Body of pancreas (tissue), 4 donors: ENCODE measurements at regions not wholly inside any gene's neighbourhood (a gene's known extent, or its start where the extent isn't known, plus 50 kb on each side); places are given as distances from the start of the nearest gene placed in this dataset.

Experiments
- ATAC-seq: fragments of 150-250 bp; one replicate; pipeline ENCODE4 v1.9.1; 2016
- DNase-seq, 4 donors: peaks; one replicate each; pipeline ENCODE4 v3.0.0-alpha.2; 2019
- H3K27ac ChIP-seq, 4 donors: fragments of 200-600 bp; sonication (generic); 1 replicate in 3 of 4; 2 replicates in 1 of 4; pipeline versions ENCODE4 v1.5.1 to v1.6.1; 2016 to 2019; ENCODE audit warnings: mild to moderate bottlenecking in 1 of 4, mixed read lengths in 1 of 4, moderate library complexity in 1 of 4
- H3K27me3 ChIP-seq, 2 donors: fragments of 200-600 bp; sonication (generic); one replicate each; pipeline ENCODE4 v1.6.0; 2016; ENCODE audit warnings: mild to moderate bottlenecking in 1 of 2
- H3K36me3 ChIP-seq, 2 donors: fragments of 200-600 bp; sonication (generic); replicated peaks in 1 of 2; 2 replicates each; pipeline ENCODE4 v1.5.1; 2016; ENCODE audit warnings: low read depth in 2 of 2; ENCODE audit not compliant: insufficient read depth in 1 of 2
- H3K4me1 ChIP-seq: fragments of 200-600 bp; sonication (generic); one replicate; pipeline ENCODE4 v1.6.0; 2016
- H3K4me3 ChIP-seq, 2 donors: fragments of 200-600 bp; sonication (generic); 1 replicate in 1 of 2; 2 replicates in 1 of 2; pipeline ENCODE4 v1.5.1; 2016 to 2019
- H3K9me3 ChIP-seq, 3 donors: fragments of 200-600 bp; sonication (generic); 1 replicate in 2 of 3; 2 replicates in 1 of 3; pipeline ENCODE4 v1.5.1; 2016
- CTCF ChIP-seq, 7 experiments: fragments of 450-650 bp in 4 of 7; fragments of 200-600 bp in 3 of 7; sonication (generic) in 3 of 7; IDR thresholded peaks; one replicate each; pipeline ENCODE4 v1.5.1; 2016 to 2019; ENCODE audit warnings: antibody characterized with exemption in 7 of 7
- POLR2A ChIP-seq, 3 donors: fragments of 450-650 bp; IDR thresholded peaks; one replicate each; pipeline ENCODE4 v1.6.1; 2016; ENCODE audit warnings: antibody characterized with exemption in 3 of 3, mild to moderate bottlenecking in 2 of 3
- WGBS, 2 donors: methylation state at CpG; one replicate each; pipeline ENCODE4 v1.1.5; 2017; 5-methylcytosine and 5-hydroxymethylcytosine counted together
- intact Hi-C: fragments of 100-400 bp; cut with DNase I; formaldehyde crosslinking; loops from one replicate; pipeline ENCODE4 v1.15.1; 2023

DNA sequence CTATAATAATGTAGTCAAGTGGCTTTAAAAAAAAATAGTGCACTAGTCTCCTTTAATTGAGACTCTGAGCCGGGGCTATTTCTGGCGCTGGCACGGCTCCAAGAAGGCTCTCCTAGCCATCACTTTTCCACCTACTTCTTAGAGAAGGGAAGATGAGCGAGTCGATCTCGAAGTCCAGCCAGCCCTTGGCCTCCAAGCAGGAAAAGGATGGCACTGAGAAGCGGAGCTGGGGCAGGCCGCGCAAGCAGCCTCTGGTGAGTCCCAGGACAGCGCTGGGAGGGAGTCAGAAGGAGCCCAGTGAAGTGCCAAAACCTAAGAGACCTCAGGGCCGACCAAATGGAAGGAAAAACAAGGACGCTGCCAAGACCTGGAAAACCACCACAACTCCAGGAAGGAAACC is 531.9 kb downstream of the MAGEB5 start:
- TF ChIP-seq POLR2A (IDR thresholded peaks at IDR 0.05) (no peak), CTCF (IDR thresholded peaks at IDR 0.05) (no peak)
- DNase-seq (no peak), ATAC-seq (no peak)
- WGBS, 2 donors = 67% methylated on average over 8 to 10 of the region's 12 CpGs
- H3K36me3 ChIP-seq = no peaks in the 10 kb centered on the region
- H3K4me3 ChIP-seq = no peak overlapping the region
- no peaks in the 10 kb centered on the region for H3K4me1 ChIP-seq
- no peaks in the 10 kb centered on the region for H3K9me3 ChIP-seq
- no peak overlapping the region for H3K27ac ChIP-seq
- intact Hi-C loops = no loop called here
- H3K27me3 ChIP-seq = no peaks in the 10 kb centered on the region

GRCh38 chrX:26722666-26723428 is 506.9 kb downstream of the MAGEB5 start:
- Histone ChIP-seq H3K36me3 (no peaks in the 10 kb centered on the region), H3K4me1 (no peaks in the 10 kb centered on the region), H3K4me3 (no peak overlapping the region), H3K27ac (no peak overlapping the region), H3K27me3 (no peaks in the 10 kb centered on the region), H3K9me3 (no peaks in the 10 kb centered on the region)
- WGBS, 2 donors = 86 to 92% methylated on average over 1 to 7 of the region's 9 CpGs
- DNase-seq (no peak), ATAC-seq (no peak)
- intact Hi-C loops = no loop called here
- TF ChIP-seq POLR2A (IDR thresholded peaks at IDR 0.05) = no peak
- no peak for TF ChIP-seq CTCF (IDR thresholded peaks at IDR 0.05)

DNA sequence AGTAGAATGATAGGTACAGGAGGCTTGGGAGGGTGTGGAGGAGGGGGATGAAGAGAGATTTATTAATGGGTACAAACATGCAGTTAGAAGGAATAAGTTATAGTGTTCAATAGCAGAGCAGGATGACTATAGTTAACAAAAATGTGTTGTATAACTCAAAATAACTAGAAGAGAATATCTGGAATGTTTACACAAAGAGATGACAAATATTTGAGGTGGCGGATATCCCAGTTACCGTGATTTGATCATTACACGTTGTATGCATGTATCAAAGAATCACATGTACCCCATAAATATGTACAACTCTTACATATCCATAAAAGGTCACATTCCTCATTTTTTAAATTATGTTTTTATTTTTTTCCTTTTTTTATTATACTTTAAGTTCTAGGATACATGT is 456.6 kb downstream of the MAGEB5 start:
- Histone ChIP-seq H3K9me3 (no peaks in the 10 kb centered on the region), H3K4me1 (no peaks in the 10 kb centered on the region), H3K4me3 (no peak overlapping the region), H3K36me3 (no peaks in the 10 kb centered on the region), H3K27me3 (no peaks in the 10 kb centered on the region), H3K27ac (no peak overlapping the region)
- TF ChIP-seq POLR2A (IDR thresholded peaks at IDR 0.05) (no peak), CTCF (IDR thresholded peaks at IDR 0.05) (no peak)
- 20 to 37% methylated on average over 3 of the region's 3 CpGs for WGBS, 2 donors
- intact Hi-C loops = no loop called here
- no peak for ATAC-seq
- no peak for DNase-seq

DNA sequence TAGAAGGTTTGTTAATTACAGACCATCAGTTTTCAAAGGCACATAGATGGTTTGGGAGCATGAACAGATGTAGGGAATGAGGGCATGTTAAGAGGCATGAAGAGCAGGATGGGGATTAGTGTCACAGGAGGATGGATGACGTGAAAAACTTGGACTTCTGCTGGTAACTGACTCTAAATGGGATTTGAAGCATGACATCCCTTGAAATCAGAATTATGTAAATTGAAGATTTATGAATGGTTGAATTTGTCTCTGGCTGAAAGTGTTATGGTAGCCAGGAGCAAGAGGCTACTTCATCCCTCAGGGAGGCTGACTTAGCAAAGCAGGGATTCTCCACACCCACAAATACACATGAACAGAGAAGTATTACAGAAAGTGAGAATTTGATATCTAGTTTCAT is 454.6 kb downstream of the MAGEB5 start:
- H3K9me3 ChIP-seq = no peaks in the 10 kb centered on the region
- H3K27me3 ChIP-seq = no peaks in the 10 kb centered on the region
- no peaks in the 10 kb centered on the region for H3K36me3 ChIP-seq
- intact Hi-C loops = no loop called here
- no peak for DNase-seq
- ATAC-seq = no peak
- H3K4me1 ChIP-seq = no peaks in the 10 kb centered on the region
- no peak overlapping the region for H3K27ac ChIP-seq
- H3K4me3 ChIP-seq = no peak overlapping the region
- no peak for TF ChIP-seq POLR2A (IDR thresholded peaks at IDR 0.05)
- no peak for TF ChIP-seq CTCF (IDR thresholded peaks at IDR 0.05)
- WGBS, 2 donors = 69 to 100% methylated on average over 1 of the region's 1 CpG

- Histone ChIP-seq H3K27ac (no peak overlapping the region), H3K27me3 (no peaks in the 10 kb centered on the region), H3K4me3 (no peak overlapping the region), H3K9me3 (no peaks in the 10 kb centered on the region), H3K4me1 (no peaks in the 10 kb centered on the region), H3K36me3 (no peaks in the 10 kb centered on the region)
- intact Hi-C loops = no loop called here
- DNase-seq = no peak
- no peak for ATAC-seq
- 92 to 95% methylated on average over 3 of the region's 3 CpGs for WGBS, 2 donors
- TF ChIP-seq POLR2A (IDR thresholded peaks at IDR 0.05) = no peak
Measured at GRCh38 chrX:26664919-26665318, 448.9 kb downstream of the MAGEB5 start.
